ENCODE measurements at regions not wholly inside any gene's neighbourhood (a gene's known extent, or its start where the extent isn't known, plus 50 kb on each side); places are given as distances from the start of the nearest gene placed in this dataset.

GRCh38 chr6:137357948-137358266 lies 136.3 kb downstream of the OLIG3 start:
- RAD21 ChIA-PET (ENCODE audit: low non-redundant PET in 1 of 2, low total read pairs in 2 of 2, uncharacterized antibody in 2 of 2, unreplicated experiment in 2 of 2) = no interaction called here
- CTCF ChIA-PET = no interaction called here
- no peak for ATAC-seq
- no peak overlapping the region for H3K9ac ChIP-seq (ENCODE audit: low read length)
- H4K20me1 ChIP-seq (ENCODE audit: insufficient read depth) = no peaks in the 10 kb centered on the region
- POLR2A ChIA-PET = no interaction called here
- TF ChIP-seq EZH2phosphoT487 (IDR thresholded peaks at IDR 0.05; ENCODE audit: borderline replicate concordance) (no peak), RAD21 (IDR thresholded peaks at IDR 0.05; ENCODE audit: low read depth) (no peak), YY1 (IDR thresholded peaks at IDR 0.05; ENCODE audit: extremely low read depth, insufficient replicate concordance, low read depth, low read length) (no peak)
- TF ChIP-seq, protein P1, sequence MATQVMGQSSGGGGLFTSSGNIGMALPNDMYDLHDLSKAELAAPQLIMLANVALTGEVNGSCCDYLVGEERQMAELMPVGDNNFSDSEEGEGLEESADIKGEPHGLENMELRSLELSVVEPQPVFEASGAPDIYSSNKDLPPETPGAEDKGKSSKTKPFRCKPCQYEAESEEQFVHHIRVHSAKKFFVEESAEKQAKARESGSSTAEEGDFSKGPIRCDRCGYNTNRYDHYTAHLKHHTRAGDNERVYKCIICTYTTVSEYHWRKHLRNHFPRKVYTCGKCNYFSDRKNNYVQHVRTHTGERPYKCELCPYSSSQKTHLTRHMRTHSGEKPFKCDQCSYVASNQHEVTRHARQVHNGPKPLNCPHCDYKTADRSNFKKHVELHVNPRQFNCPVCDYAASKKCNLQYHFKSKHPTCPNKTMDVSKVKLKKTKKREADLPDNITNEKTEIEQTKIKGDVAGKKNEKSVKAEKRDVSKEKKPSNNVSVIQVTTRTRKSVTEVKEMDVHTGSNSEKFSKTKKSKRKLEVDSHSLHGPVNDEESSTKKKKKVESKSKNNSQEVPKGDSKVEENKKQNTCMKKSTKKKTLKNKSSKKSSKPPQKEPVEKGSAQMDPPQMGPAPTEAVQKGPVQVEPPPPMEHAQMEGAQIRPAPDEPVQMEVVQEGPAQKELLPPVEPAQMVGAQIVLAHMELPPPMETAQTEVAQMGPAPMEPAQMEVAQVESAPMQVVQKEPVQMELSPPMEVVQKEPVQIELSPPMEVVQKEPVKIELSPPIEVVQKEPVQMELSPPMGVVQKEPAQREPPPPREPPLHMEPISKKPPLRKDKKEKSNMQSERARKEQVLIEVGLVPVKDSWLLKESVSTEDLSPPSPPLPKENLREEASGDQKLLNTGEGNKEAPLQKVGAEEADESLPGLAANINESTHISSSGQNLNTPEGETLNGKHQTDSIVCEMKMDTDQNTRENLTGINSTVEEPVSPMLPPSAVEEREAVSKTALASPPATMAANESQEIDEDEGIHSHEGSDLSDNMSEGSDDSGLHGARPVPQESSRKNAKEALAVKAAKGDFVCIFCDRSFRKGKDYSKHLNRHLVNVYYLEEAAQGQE (IDR thresholded peaks at IDR 0.05; ENCODE audit: low read depth) = no peak
- no peaks in the 10 kb centered on the region for H3K27me3 ChIP-seq (ENCODE audit: insufficient read depth, low read length)
- no peaks in the 10 kb centered on the region for H3K36me3 ChIP-seq (ENCODE audit: control insufficient read depth in 1 of 2, insufficient read depth in 2 of 2, low read length in 2 of 2)
- no peak overlapping the region for H3K27ac ChIP-seq (ENCODE audit: low read depth, low read length)
- no TSS peak for BruUV-seq (replicated peaks)
- intact Hi-C loops (cut with micrococcal nuclease) = no loop called here
- no peak overlapping the region for H2AFZ ChIP-seq (ENCODE audit: low read depth, low read length, poor library complexity, severe bottlenecking)
- no peak overlapping the region for H3K4me3 ChIP-seq (replicated peaks in 1 of 2; ENCODE audit: low read depth in 1 of 2, low read length in 2 of 2)
- H3K4me2 ChIP-seq (ENCODE audit: low read length) = no peak overlapping the region
- no peaks in the 10 kb centered on the region for H3K79me2 ChIP-seq (ENCODE audit: insufficient read depth, low read length)
- no peaks in the 10 kb centered on the region for H3K4me1 ChIP-seq (ENCODE audit: control insufficient read depth in 1 of 2, insufficient read depth in 2 of 2, low read length in 2 of 2)
- no peaks in the 10 kb centered on the region; the same call in 1 of the 2 replicates for H3K9me2 ChIP-seq (ENCODE audit: insufficient read depth)
- H3K9me3 ChIP-seq (ENCODE audit: control insufficient read depth in 1 of 2, insufficient read depth in 1 of 2, low read depth in 1 of 2, low read length in 2 of 2) = no peaks in the 10 kb centered on the region
- no peak for DNase-seq (ENCODE audit: low read depth, low spot score)

DNA sequence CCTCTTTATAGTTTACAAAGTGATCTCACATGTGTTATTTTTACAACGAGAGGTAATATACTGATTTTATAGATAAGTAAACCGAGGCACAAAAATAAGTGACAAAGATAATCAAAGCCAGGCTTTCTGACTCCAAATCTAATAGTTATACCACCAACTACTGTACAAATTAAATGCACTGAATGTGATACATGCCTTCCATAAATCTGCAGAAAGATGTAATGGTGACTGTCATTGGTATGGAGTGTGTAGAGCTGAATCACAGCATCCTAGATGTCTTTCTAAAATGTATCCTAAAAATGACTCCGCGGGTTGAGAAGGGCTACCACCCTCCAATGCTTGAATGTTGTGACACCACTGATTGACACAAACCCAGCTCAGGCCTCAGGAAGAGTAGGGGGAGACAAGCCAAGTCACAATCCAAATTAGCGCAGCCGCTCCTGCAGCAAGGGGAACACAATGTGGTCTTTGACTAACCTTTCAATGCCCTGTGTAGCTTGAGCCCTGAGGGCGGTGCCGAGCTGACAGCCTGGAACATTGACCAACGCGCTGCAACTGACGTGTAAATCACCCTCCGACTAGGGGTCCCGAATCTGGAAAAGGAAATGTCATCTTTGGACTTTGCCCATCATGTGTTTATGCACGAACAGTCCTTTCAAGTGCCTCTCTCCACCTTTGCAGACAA lies 136.8 kb downstream of the OLIG3 start:
- no peaks in the 10 kb centered on the region for H4K20me1 ChIP-seq (ENCODE audit: insufficient read depth)
- no peaks in the 10 kb centered on the region for H3K36me3 ChIP-seq (ENCODE audit: control insufficient read depth in 1 of 2, insufficient read depth in 2 of 2, low read length in 2 of 2)
- intact Hi-C loops (cut with micrococcal nuclease) = no loop called here
- no peak overlapping the region for H3K4me3 ChIP-seq (replicated peaks in 1 of 2; ENCODE audit: low read depth in 1 of 2, low read length in 2 of 2)
- H3K4me1 ChIP-seq (ENCODE audit: control insufficient read depth in 1 of 2, insufficient read depth in 2 of 2, low read length in 2 of 2) = no peaks in the 10 kb centered on the region
- no peak overlapping the region for H3K27ac ChIP-seq (ENCODE audit: low read depth, low read length)
- no peak overlapping the region for H3K9ac ChIP-seq (ENCODE audit: low read length)
- H3K27me3 ChIP-seq (ENCODE audit: insufficient read depth, low read length) = no peaks in the 10 kb centered on the region
- H3K9me3 ChIP-seq (ENCODE audit: control insufficient read depth in 1 of 2, insufficient read depth in 1 of 2, low read depth in 1 of 2, low read length in 2 of 2) = no peaks in the 10 kb centered on the region
- BruUV-seq (replicated peaks) = no TSS peak
- POLR2A ChIA-PET = no interaction called here
- no peaks in the 10 kb centered on the region; the same call in 1 of the 2 replicates for H3K9me2 ChIP-seq (ENCODE audit: insufficient read depth)
- DNase-seq (ENCODE audit: low read depth, low spot score) (no peak), ATAC-seq (no peak)
- H3K4me2 ChIP-seq (ENCODE audit: low read length) = no peak overlapping the region
- CTCF ChIA-PET = no interaction called here
- H2AFZ ChIP-seq (ENCODE audit: low read depth, low read length, poor library complexity, severe bottlenecking) = no peak overlapping the region
- H3K79me2 ChIP-seq (ENCODE audit: insufficient read depth, low read length) = no peaks in the 10 kb centered on the region
- RAD21 ChIA-PET (ENCODE audit: low non-redundant PET in 1 of 2, low total read pairs in 2 of 2, uncharacterized antibody in 2 of 2, unreplicated experiment in 2 of 2) = no interaction called here
- TF ChIP-seq SP1 (IDR thresholded peaks at IDR 0.05; ENCODE audit: low read depth) (no peak), YY1 (IDR thresholded peaks at IDR 0.05; ENCODE audit: extremely low read depth, insufficient replicate concordance, low read depth, low read length) (no peak), JUND (IDR thresholded peaks at IDR 0.05) (no peak), EZH2phosphoT487 (IDR thresholded peaks at IDR 0.05; ENCODE audit: borderline replicate concordance) (no peak), CBX3 (IDR thresholded peaks at IDR 0.05; ENCODE audit: low read depth) (no peak), POLR2AphosphoS5 (IDR thresholded peaks at IDR 0.05; ENCODE audit: low read depth, low read length) (no peak), CEBPB (IDR thresholded peaks at IDR 0.05; ENCODE audit: low read depth) (no peak), RAD21 (IDR thresholded peaks at IDR 0.05; ENCODE audit: low read depth) (no peak), ZFX (IDR thresholded peaks at IDR 0.05) (no peak), SRF (IDR thresholded peaks at IDR 0.05; ENCODE audit: low read depth) (no peak), TCF7L2 (IDR thresholded peaks at IDR 0.05; ENCODE audit: borderline replicate concordance, extremely low read depth, insufficient read depth, insufficient read length) (no peak)
- TF ChIP-seq, protein P2, sequence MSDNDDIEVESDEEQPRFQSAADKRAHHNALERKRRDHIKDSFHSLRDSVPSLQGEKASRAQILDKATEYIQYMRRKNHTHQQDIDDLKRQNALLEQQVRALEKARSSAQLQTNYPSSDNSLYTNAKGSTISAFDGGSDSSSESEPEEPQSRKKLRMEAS (IDR thresholded peaks at IDR 0.05) = no peak
- TF ChIP-seq, protein P1 (IDR thresholded peaks at IDR 0.05; ENCODE audit: low read depth) = no peak
